ENCODE measurements at regions not wholly inside any gene's neighbourhood (a gene's known extent, or its start where the extent isn't known, plus 50 kb on each side); places are given as distances from the start of the nearest gene placed in this dataset.

GRCh38 chr2:223294756-223295155, 242.8 kb downstream of the KCNE4 start:
- Histone ChIP-seq H2AFZ (ENCODE audit: control insufficient read depth, low read depth, low read length) (no peak overlapping the region), H3K79me2 (ENCODE audit: control insufficient read depth, insufficient read depth, low read length) (no peaks in the 10 kb centered on the region), H3K4me1 (ENCODE audit: control insufficient read depth, insufficient read depth, low read length) (no peaks in the 10 kb centered on the region), H4K20me1 (ENCODE audit: control insufficient read depth, insufficient read depth) (no peaks in the 10 kb centered on the region), H3K27ac (ENCODE audit: control insufficient read depth, insufficient read depth) (no peak overlapping the region), H3K27me3 (replicated peaks in 1 of 2; ENCODE audit: control insufficient read depth in 2 of 2, insufficient read depth in 2 of 2, low read length in 1 of 2) (no peaks in the 10 kb centered on the region), H3K36me3 (ENCODE audit: control insufficient read depth in 2 of 2, insufficient read depth in 2 of 2, low read length in 1 of 2) (no peaks in the 10 kb centered on the region), H3K9ac (ENCODE audit: control insufficient read depth, insufficient read depth, low read length) (no peak overlapping the region), H3K4me2 (ENCODE audit: control insufficient read depth, insufficient read depth) (no peak overlapping the region), H3K4me3 (no peak overlapping the region), H3K9me3 (replicated peaks; ENCODE audit: control insufficient read depth, insufficient read depth, low read length) (no peaks in the 10 kb centered on the region)
- FAIRE-seq (no peak), DNase-seq (ENCODE audit: low read depth, low spot score) (no peak), ATAC-seq (no peak)
- ChIA-PET SMC1A (ENCODE audit: uncharacterized antibody, unreplicated experiment) (no interaction called here), POLR2A (no interaction called here), RAD21 (ENCODE audit: unreplicated experiment) (no interaction called here), CTCF (interaction anchor here (0.5 kb wide), 1 partner anchor 92 kb away, joined by 3 read pairs; no protein-coding TSS in a partner anchor)
- in situ Hi-C loops (cut with MboI) (no loop called here), intact Hi-C loops (cut with micrococcal nuclease; ENCODE audit: unreplicated experiment) (no loop called here)
- no TSS peak for BruUV-seq (replicated peaks)
- TF ChIP-seq E2F8 (IDR thresholded peaks at IDR 0.05; ENCODE audit: low read depth, partially characterized antibody) = no peak
- TF ChIP-seq ATF3 (IDR thresholded peaks at IDR 0.05; ENCODE audit: borderline replicate concordance, extremely low read depth, low read depth, low read length) = no peak
- no peak for TF ChIP-seq MYB (IDR thresholded peaks at IDR 0.05; ENCODE audit: borderline replicate concordance, low read depth, low read length)
- no peak for TF ChIP-seq EZH2 (IDR thresholded peaks at IDR 0.05; ENCODE audit: borderline replicate concordance, control insufficient read depth, low read depth, low read length)
- no peak for TF ChIP-seq BCL11A (IDR thresholded peaks at IDR 0.05; ENCODE audit: low read depth, low read length)
- no peak for TF ChIP-seq IRF4 (IDR thresholded peaks at IDR 0.05; ENCODE audit: low read depth, low read length)
- TF ChIP-seq PRDM15 (CRISPR knock-in tag; IDR thresholded peaks at IDR 0.05) = no peak
- TF ChIP-seq USF2 (IDR thresholded peaks at IDR 0.05; ENCODE audit: borderline replicate concordance, low read depth, low read length) = no peak
- no peak for TF ChIP-seq NKRF (conservative IDR thresholded peaks at IDR 0.05)
- no peak for TF ChIP-seq BCL3 (IDR thresholded peaks at IDR 0.05; ENCODE audit: borderline replicate concordance, insufficient read depth, low read depth, low read length, poor library complexity, severe bottlenecking)
- no peak for TF ChIP-seq FOXK2 (IDR thresholded peaks at IDR 0.05)

Data from GM12878 (cell line).